ENCODE measurements at regions not wholly inside any gene's neighbourhood (a gene's known extent, or its start where the extent isn't known, plus 50 kb on each side); places are given as distances from the start of the nearest gene placed in this dataset.

GRCh38 chr11:112911124-112911523, 50.1 kb upstream of the NCAM1 start:
- no peak for DNase-seq (ENCODE audit: low read depth)

Measured in CMK (cell line).